B cell (primary cell): ENCODE measurements at regions not wholly inside any gene's neighbourhood (a gene's known extent, or its start where the extent isn't known, plus 50 kb on each side); places are given as distances from the start of the nearest gene placed in this dataset.

ENCODE experiments used
- ATAC-seq: fragments of 200-7000 bp; cut with Tn5 transposase; one replicate; pipeline ENCODE4 v1.10.0; 2021; ENCODE audit warnings: low read depth, mild to moderate bottlenecking, moderate number of reproducible peaks, moderate library complexity
- CTCF ChIA-PET: fragments of 350-600 bp; sonication (Branson Sonifier 250); formaldehyde crosslinking; loops from one replicate; lab custom pipeline; 2021; ENCODE audit warnings: antibody characterized with exemption, inconsistent platforms; lab: Charles Lee
- POLR2A ChIA-PET: fragments of 350-600 bp; sonication (Branson Sonifier 250); formaldehyde crosslinking; loops from one replicate; lab custom pipeline; 2021; ENCODE audit warnings: antibody characterized with exemption; lab: Charles Lee
- DNase-seq: peaks from one replicate; pipeline ENCODE4 v3.0.0; 2013
- H2AFZ ChIP-seq: 2 replicates; pipeline ENCODE4 v1.6.1; 2012; ENCODE audit warnings: mild to moderate bottlenecking, low read depth, low read length; ENCODE audit not compliant: insufficient read depth, poor library complexity, severe bottlenecking
- H3K27ac ChIP-seq, 2 donors: 1 replicate in 1 of 2; 2 replicates in 1 of 2; pipeline ENCODE4 v1.5.1; 2012 to 2013; ENCODE audit warnings: low read length in 2 of 2, mild to moderate bottlenecking in 2 of 2, moderate library complexity in 1 of 2
- H3K27me3 ChIP-seq, 4 experiments: fragments of 200-600 bp in 1 of 4; sonication (generic) in 1 of 4; replicated peaks in 1 of 4; 1 replicate in 2 of 4; 2 replicates in 2 of 4; pipeline versions ENCODE4 v1.6.1 to v1.7.0; 2013 to 2016; ENCODE audit warnings: low read length in 3 of 4, mild to moderate bottlenecking in 2 of 4, mixed read lengths in 1 of 4, moderate library complexity in 1 of 4; ENCODE audit not compliant: insufficient read depth in 4 of 4, control insufficient read depth in 3 of 4; ENCODE audit errors: control extremely low read depth in 1 of 4
- H3K36me3 ChIP-seq, 2 experiments: replicated peaks in 1 of 2; 1 replicate in 1 of 2; 2 replicates in 1 of 2; pipeline versions ENCODE4 v1.6.1 to v1.7.1; 2013; ENCODE audit warnings: low read length in 1 of 2; ENCODE audit not compliant: insufficient read depth in 2 of 2, control insufficient read depth in 1 of 2; ENCODE audit errors: control extremely low read depth in 1 of 2, extremely low read depth in 1 of 2
- H3K4me1 ChIP-seq, 2 donors: fragments of 200-600 bp in 1 of 2; sonication (generic) in 1 of 2; 1 replicate in 1 of 2; 2 replicates in 1 of 2; pipeline versions ENCODE4 v1.5.1 to v1.6.1; 2013 to 2017; ENCODE audit warnings: low read length in 2 of 2; ENCODE audit not compliant: control insufficient read depth in 2 of 2, insufficient read depth in 2 of 2
- H3K4me2 ChIP-seq: replicated peaks from 2 replicates; pipeline ENCODE3; 2012; ENCODE audit warnings: mild to moderate bottlenecking, low read depth, low read length; ENCODE audit not compliant: poor library complexity, severe bottlenecking
- H3K4me3 ChIP-seq, 5 experiments: fragments of 200-600 bp in 1 of 5; sonication (generic) in 1 of 5; 1 replicate in 3 of 5; 2 replicates in 2 of 5; pipeline versions ENCODE4 v1.5.1 to v1.7.0; 2011 to 2016; ENCODE audit warnings: low read length in 4 of 5, mild to moderate bottlenecking in 4 of 5, low read depth in 2 of 5, control low read depth in 1 of 5, moderate library complexity in 1 of 5; ENCODE audit not compliant: insufficient read depth in 1 of 5; ENCODE audit errors: control extremely low read depth in 1 of 5, extremely low read depth in 1 of 5
- H3K79me2 ChIP-seq: fragments of 200-600 bp; sonication (generic); one replicate; pipeline ENCODE4 v1.6.0; 2016; ENCODE audit warnings: low read length; ENCODE audit not compliant: control insufficient read depth, insufficient read depth
- H3K9ac ChIP-seq: fragments of 200-600 bp; sonication (generic); 2 replicates; pipeline ENCODE4 v1.6.1; 2017; ENCODE audit warnings: mild to moderate bottlenecking, low read length, moderate library complexity
- H3K9me3 ChIP-seq, 3 donors: one replicate each; pipeline versions ENCODE4 v1.6.1 to v1.7.1; 2013; ENCODE audit warnings: low read length in 2 of 3; ENCODE audit not compliant: control insufficient read depth in 2 of 3, insufficient read depth in 1 of 3; ENCODE audit errors: control extremely low read depth in 1 of 3
- H4K20me1 ChIP-seq: 2 replicates; pipeline ENCODE4 v1.6.0; 2012; ENCODE audit warnings: mild to moderate bottlenecking, low read length; ENCODE audit not compliant: insufficient read depth, control insufficient read depth, poor library complexity, severe bottlenecking
- H3K27ac Mint-ChIP-seq: one replicate; pipeline ENCODE4 v1.8.0; 2021; ENCODE audit warnings: mixed read lengths
- H3K27me3 Mint-ChIP-seq: one replicate; pipeline ENCODE4 v1.8.0; 2021; ENCODE audit warnings: mixed read lengths
- H3K4me1 Mint-ChIP-seq: one replicate; pipeline ENCODE4 v1.8.0; 2021; ENCODE audit warnings: mixed read lengths
- H3K4me3 Mint-ChIP-seq: one replicate; pipeline ENCODE4 v1.8.0; 2021; ENCODE audit warnings: mixed read lengths
- H3K9me3 Mint-ChIP-seq: one replicate; pipeline ENCODE4 v1.8.0; 2022; ENCODE audit warnings: mixed read lengths; ENCODE audit not compliant: insufficient read depth
- EZH2 ChIP-seq: IDR thresholded peaks from 2 replicates; pipeline ENCODE4 v1.6.1; 2012; ENCODE audit warnings: borderline replicate concordance, low read depth, mild to moderate bottlenecking, moderate library complexity, low read length; ENCODE audit not compliant: insufficient read depth, poor library complexity, severe bottlenecking
- WGBS: methylation state at CpG from one replicate; pipeline ENCODE4 v1.1.5; 2013; ENCODE audit warnings: missing lambda C conversion rate; ENCODE audit not compliant: insufficient coverage; 5-methylcytosine and 5-hydroxymethylcytosine counted together
- intact Hi-C: fragments of 100-400 bp; cut with micrococcal nuclease; formaldehyde crosslinking; loops from one replicate; pipeline ENCODE4 v1.10.0; 2022
- TF ChIP-seq, protein P1 (sequence below): fragments of 200-600 bp; IDR thresholded peaks from one replicate; pipeline ENCODE4 v1.8.0; 2022; ENCODE audit warnings: antibody characterized with exemption, mild to moderate bottlenecking

DNA sequence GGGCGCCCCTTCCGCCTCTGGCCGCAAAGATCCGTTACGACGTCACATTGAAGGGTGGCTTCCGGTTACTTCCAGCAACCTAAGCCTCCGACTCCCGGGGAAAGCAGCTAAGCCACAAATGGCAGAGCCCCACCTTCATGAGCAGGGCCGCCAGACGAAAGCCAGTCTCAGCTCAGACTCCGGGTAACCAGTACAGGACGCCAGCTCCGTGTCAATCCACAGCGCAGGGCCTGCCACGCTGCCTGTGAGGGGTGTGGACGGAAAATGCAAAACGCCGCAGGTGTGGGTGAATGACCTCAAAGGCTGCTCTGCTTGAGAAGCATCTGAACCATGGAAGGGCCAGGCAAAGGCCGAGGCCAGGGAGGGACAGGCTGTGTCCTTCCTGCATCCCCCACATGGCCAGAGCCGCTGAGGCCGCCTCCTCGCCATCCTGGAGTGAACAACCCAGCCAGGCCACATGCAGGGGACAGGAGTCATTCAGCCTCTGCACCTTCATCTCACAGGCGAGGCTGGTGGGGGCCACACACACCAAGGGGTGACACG lies 53.5 kb upstream of the PPP2R2D start:
- Mint-ChIP-seq H3K4me1 (no peaks in the 10 kb centered on the region), H3K9me3 (no peaks in the 10 kb centered on the region), H3K27ac (no peak overlapping the region), H3K27me3 (no peaks in the 10 kb centered on the region), H3K4me3 (no peak overlapping the region)
- no peak for ATAC-seq
- Histone ChIP-seq H3K9ac (no peak overlapping the region), H3K79me2 (no peaks in the 10 kb centered on the region), H3K4me1 (no peaks in the 10 kb centered on the region), H4K20me1 (no peaks in the 10 kb centered on the region), H2AFZ (no peak overlapping the region), H3K36me3 (no peaks in the 10 kb centered on the region), H3K27me3 (no peaks in the 10 kb centered on the region), H3K27ac (no peak overlapping the region), H3K9me3 (peaks cover 0 to 22% (median 0%) of the 10 kb centered on the region in 3 donors), H3K4me2 (no peak overlapping the region), H3K4me3 (no peak overlapping the region)
- intact Hi-C loops: no loop called here
- ChIA-PET POLR2A (no interaction called here), CTCF (no interaction called here)
- DNase-seq: no peak
- TF ChIP-seq, protein P1, sequence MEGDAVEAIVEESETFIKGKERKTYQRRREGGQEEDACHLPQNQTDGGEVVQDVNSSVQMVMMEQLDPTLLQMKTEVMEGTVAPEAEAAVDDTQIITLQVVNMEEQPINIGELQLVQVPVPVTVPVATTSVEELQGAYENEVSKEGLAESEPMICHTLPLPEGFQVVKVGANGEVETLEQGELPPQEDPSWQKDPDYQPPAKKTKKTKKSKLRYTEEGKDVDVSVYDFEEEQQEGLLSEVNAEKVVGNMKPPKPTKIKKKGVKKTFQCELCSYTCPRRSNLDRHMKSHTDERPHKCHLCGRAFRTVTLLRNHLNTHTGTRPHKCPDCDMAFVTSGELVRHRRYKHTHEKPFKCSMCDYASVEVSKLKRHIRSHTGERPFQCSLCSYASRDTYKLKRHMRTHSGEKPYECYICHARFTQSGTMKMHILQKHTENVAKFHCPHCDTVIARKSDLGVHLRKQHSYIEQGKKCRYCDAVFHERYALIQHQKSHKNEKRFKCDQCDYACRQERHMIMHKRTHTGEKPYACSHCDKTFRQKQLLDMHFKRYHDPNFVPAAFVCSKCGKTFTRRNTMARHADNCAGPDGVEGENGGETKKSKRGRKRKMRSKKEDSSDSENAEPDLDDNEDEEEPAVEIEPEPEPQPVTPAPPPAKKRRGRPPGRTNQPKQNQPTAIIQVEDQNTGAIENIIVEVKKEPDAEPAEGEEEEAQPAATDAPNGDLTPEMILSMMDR: no peak
- no peak for TF ChIP-seq EZH2
- WGBS: 83% methylated on average over 25 of the region's 25 CpGs

DNA sequence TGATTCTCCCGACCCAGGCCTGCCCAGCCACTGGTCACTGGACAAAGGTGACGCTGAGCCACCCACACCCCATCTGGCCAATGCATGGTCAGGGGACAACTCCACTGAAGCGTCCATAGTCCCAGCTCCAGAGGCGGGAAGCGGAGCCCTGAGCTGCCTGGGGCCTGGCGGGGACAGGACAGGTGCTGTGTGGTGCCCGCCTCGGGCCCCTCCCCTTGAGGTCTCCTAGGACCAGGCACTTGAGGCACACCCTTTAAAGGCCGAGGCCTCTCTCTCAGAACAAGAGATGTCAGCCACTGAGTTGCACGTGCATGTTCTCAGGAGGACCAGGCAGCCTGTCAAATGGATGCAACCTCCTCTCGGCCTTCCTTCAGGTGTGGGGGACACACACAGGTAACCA lies 52.5 kb upstream of the PPP2R2D start:
- DNase-seq (no peak), ATAC-seq (no peak)
- no peak overlapping the region for H2AFZ ChIP-seq
- H3K4me2 ChIP-seq: no peak overlapping the region
- POLR2A ChIA-PET: no interaction called here
- Mint-ChIP-seq H3K27me3 (no peaks in the 10 kb centered on the region), H3K4me3 (no peak overlapping the region), H3K4me1 (no peaks in the 10 kb centered on the region), H3K27ac (no peak overlapping the region), H3K9me3 (no peaks in the 10 kb centered on the region)
- H3K4me3 ChIP-seq: no peak overlapping the region
- H3K79me2 ChIP-seq: no peaks in the 10 kb centered on the region
- intact Hi-C loops: no loop called here
- H3K9me3 ChIP-seq: peaks cover 0 to 20% (median 0%) of the 10 kb centered on the region in 3 donors
- no peak overlapping the region for H3K9ac ChIP-seq
- H3K4me1 ChIP-seq: no peaks in the 10 kb centered on the region
- TF ChIP-seq, protein P1: no peak
- TF ChIP-seq EZH2: no peak
- 92% methylated on average over 11 of the region's 11 CpGs for WGBS
- no peaks in the 10 kb centered on the region for H4K20me1 ChIP-seq
- H3K27ac ChIP-seq: no peak overlapping the region
- no peaks in the 10 kb centered on the region for H3K36me3 ChIP-seq
- CTCF ChIA-PET: no interaction called here
- no peaks in the 10 kb centered on the region for H3K27me3 ChIP-seq
